Transverse colon (tissue), 4 donors: ENCODE measurements at regions not wholly inside any gene's neighbourhood (a gene's known extent, or its start where the extent isn't known, plus 50 kb on each side); places are given as distances from the start of the nearest gene placed in this dataset.

ENCODE experiments used
- CTCF ChIP-seq, 5 experiments: fragments of 200-600 bp in 3 of 5; fragments of 450-650 bp in 2 of 5; sonication (generic) in 3 of 5; IDR thresholded peaks; 1 replicate in 2 of 5; 2 replicates in 3 of 5; pipeline ENCODE4 v1.5.1; 2016 to 2017; ENCODE audit warnings: antibody characterized with exemption in 5 of 5, inconsistent platforms in 3 of 5, mild to moderate bottlenecking in 2 of 5, moderate library complexity in 1 of 5
- POLR2A ChIP-seq: fragments of 450-650 bp; IDR thresholded peaks from one replicate; pipeline ENCODE4 v1.6.1; 2016; ENCODE audit warnings: antibody characterized with exemption, mild to moderate bottlenecking, moderate library complexity
- POLR2AphosphoS5 ChIP-seq, 3 donors: sonication (generic); formaldehyde crosslinking; IDR thresholded peaks; one replicate each; pipeline ENCODE4 v1.6.1; 2016; ENCODE audit warnings: antibody characterized with exemption in 3 of 3

- TF ChIP-seq CTCF (IDR thresholded peaks at IDR 0.05) = no peak
- TF ChIP-seq POLR2A = no peak
- TF ChIP-seq POLR2AphosphoS5 (IDR thresholded peaks at IDR 0.05) = no peak
Measured at GRCh38 chrX:131861088-131861787, 161.9 kb upstream of the STK26 start.
